ENCODE measurements at regions not wholly inside any gene's neighbourhood (a gene's known extent, or its start where the extent isn't known, plus 50 kb on each side); places are given as distances from the start of the nearest gene placed in this dataset.

- no peak for TF ChIP-seq EP300 (IDR thresholded peaks at IDR 0.05)
- no peak for TF ChIP-seq CTCF (IDR thresholded peaks at IDR 0.05)
- TF ChIP-seq POLR2A (IDR thresholded peaks at IDR 0.05), result no peak
- no peak for DNase-seq (ENCODE audit: low spot score in 2 of 2)
- Histone ChIP-seq H3K36me3 (no peaks in the 10 kb centered on the region), H3K27me3 (no peaks in the 10 kb centered on the region), H3K4me1 (peaks cover 0 to 22% (median 7%) of the 10 kb centered on the region in 4 donors), H3K4me3 (no peak overlapping the region), H3K9me3 (peaks cover 0 to 32% (median 10%) of the 10 kb centered on the region in 4 donors), H3K27ac (no peak overlapping the region)
- 64 to 74% methylated on average over 3 of the region's 3 CpGs for WGBS, 2 donors
Observed at GRCh38 chr7:17700138-17700537, 240.2 kb downstream of the SNX13 start.

GRCh38 chr7:17706275-17706674 is 234.0 kb downstream of the SNX13 start:
- Histone ChIP-seq H3K27me3 (no peaks in the 10 kb centered on the region), H3K4me3 (no peak overlapping the region), H3K4me1 (peaks cover 0 to 8% (median 2%) of the 10 kb centered on the region in 4 donors), H3K27ac (peak overlapping the region in 2 of 4 donors; percentile 47 to 53), H3K9me3 (no peaks in the 10 kb centered on the region), H3K36me3 (no peaks in the 10 kb centered on the region)
- no peak for TF ChIP-seq CTCF (IDR thresholded peaks at IDR 0.05)
- DNase-seq (ENCODE audit: low spot score in 2 of 2), result no peak
- 37 to 42% methylated on average over 4 of the region's 4 CpGs for WGBS, 2 donors

- peak in 1 of 2 donors; percentile 49 for DNase-seq (ENCODE audit: low spot score in 2 of 2)
- H3K27me3 ChIP-seq, result no peaks in the 10 kb centered on the region
- H3K4me1 ChIP-seq, result peaks cover 0 to 8% (median 2%) of the 10 kb centered on the region in 4 donors
- no peaks in the 10 kb centered on the region for H3K36me3 ChIP-seq
- peak overlapping the region in 2 of 4 donors; percentile 47 to 53 for H3K27ac ChIP-seq
- H3K4me3 ChIP-seq, result no peak overlapping the region
- peak; percentile 36 to 71 (median 63) for TF ChIP-seq CTCF (IDR thresholded peaks at IDR 0.05)
- no peak for TF ChIP-seq POLR2A (IDR thresholded peaks at IDR 0.05)
- TF ChIP-seq EP300 (IDR thresholded peaks at IDR 0.05), result no peak
- no peaks in the 10 kb centered on the region for H3K9me3 ChIP-seq
- 20 to 21% methylated on average over 3 of the region's 3 CpGs for WGBS, 2 donors
Observed at GRCh38 chr7:17706734-17707133, 233.6 kb downstream of the SNX13 start.

- WGBS, 2 donors, result 50 to 69% methylated on average over 1 of the region's 1 CpG
- H3K27ac ChIP-seq, result no peak overlapping the region
- no peak overlapping the region for H3K4me3 ChIP-seq
- H3K36me3 ChIP-seq, result no peaks in the 10 kb centered on the region
- H3K27me3 ChIP-seq, result no peaks in the 10 kb centered on the region
- no peak for DNase-seq (ENCODE audit: low spot score in 2 of 2)
- TF ChIP-seq CTCF (IDR thresholded peaks at IDR 0.05) (no peak), EP300 (IDR thresholded peaks at IDR 0.05) (no peak), POLR2A (IDR thresholded peaks at IDR 0.05) (no peak)
- H3K9me3 ChIP-seq, result no peaks in the 10 kb centered on the region
- H3K4me1 ChIP-seq, result peaks cover 0 to 8% (median 2%) of the 10 kb centered on the region in 4 donors
Observed at GRCh38 chr7:17709127-17709526, 231.2 kb downstream of the SNX13 start.

GRCh38 chr7:17709599-17709998 is 230.7 kb downstream of the SNX13 start:
- no peak for TF ChIP-seq POLR2A (IDR thresholded peaks at IDR 0.05)
- TF ChIP-seq EP300 (IDR thresholded peaks at IDR 0.05), result no peak
- TF ChIP-seq CTCF (IDR thresholded peaks at IDR 0.05), result no peak
- WGBS, 2 donors, result 85 to 92% methylated on average over 2 of the region's 2 CpGs
- no peak overlapping the region for H3K27ac ChIP-seq
- no peak overlapping the region for H3K4me3 ChIP-seq
- peaks cover 0 to 8% (median 2%) of the 10 kb centered on the region in 4 donors for H3K4me1 ChIP-seq
- no peaks in the 10 kb centered on the region for H3K27me3 ChIP-seq
- no peaks in the 10 kb centered on the region for H3K36me3 ChIP-seq
- DNase-seq (ENCODE audit: low spot score in 2 of 2), result no peak
- H3K9me3 ChIP-seq, result no peaks in the 10 kb centered on the region

Measured in tibial nerve (tissue), 4 donors.